GM19035 (cell line): ENCODE measurements at regions not wholly inside any gene's neighbourhood (a gene's known extent, or its start where the extent isn't known, plus 50 kb on each side); places are given as distances from the start of the nearest gene placed in this dataset.
"Not testable (repeated sequence)": the region's sequence is repeated elsewhere in the genome, so short reads cannot be mapped to it uniquely, and the experiment has no call there.

Experiments used
- ATAC-seq: cut with Tn5 transposase; IDR thresholded peaks from one replicate; pipeline ENCODE4 v1.9.1; 2021; ENCODE audit not compliant: unreplicated experiment

GRCh38 chr4:145298885-145299284 lies 118.5 kb upstream of the OTUD4 start:
- ATAC-seq, result peak; percentile 26

- no peak for ATAC-seq
Observed at GRCh38 chr4:145297556-145297955, 117.2 kb upstream of the OTUD4 start.

GRCh38 chr4:145295547-145295946 lies 115.2 kb upstream of the OTUD4 start:
- ATAC-seq, result no peak

DNA sequence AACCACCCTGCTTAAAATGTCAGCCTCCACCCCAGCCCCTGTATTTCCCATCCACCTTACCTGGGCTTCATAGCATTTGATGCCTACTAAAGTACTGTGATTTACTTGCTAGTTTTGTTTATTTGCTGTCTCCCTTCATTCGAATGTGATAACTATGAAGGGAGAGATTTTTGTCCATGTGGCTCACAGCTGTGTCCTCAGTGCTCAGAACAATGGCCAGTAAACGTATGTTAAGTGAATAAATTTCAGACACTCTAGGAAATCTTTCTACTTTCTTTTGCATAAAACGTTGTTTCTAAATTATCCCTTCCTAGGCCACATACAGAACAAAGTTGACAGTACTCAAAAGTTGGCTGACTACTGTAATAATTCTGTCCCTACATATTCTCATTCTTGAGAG lies 114.7 kb upstream of the OTUD4 start:
- no peak for ATAC-seq

GRCh38 chr4:145293658-145294057 lies 113.3 kb upstream of the OTUD4 start:
- no peak for ATAC-seq

- ATAC-seq, result no peak
Observed at GRCh38 chr4:145290955-145291354, 110.6 kb upstream of the OTUD4 start.

DNA sequence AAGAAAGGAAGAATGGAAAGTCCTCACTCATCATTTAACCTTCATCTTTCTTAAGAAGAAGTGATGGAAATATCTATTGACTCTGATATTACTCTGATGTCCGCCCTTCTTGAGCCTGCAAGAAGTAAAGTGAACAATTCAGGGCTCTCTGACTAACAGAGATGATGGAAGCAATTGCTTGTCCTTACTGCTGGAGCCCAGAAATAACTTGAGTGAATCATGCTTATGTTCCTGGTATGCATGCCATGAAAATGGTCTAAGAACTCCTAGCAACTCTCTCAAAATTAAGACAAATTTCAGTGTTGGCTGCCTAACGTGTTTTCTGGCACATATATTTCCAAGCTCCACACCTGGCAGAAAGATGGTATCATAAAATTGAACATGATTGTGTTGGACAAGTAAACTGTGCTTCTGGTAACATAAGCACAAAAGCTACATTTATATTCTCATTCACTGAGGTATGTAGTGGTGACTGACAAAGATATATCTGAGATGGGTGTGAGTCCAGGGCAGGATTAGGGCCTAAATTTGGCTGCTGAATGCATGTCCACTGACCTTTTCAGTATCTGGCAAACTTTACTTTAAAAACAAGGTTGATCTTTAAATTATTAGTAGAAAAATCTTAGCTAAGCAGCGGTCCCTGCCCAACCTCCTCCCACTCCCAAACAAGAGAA lies 109.2 kb upstream of the OTUD4 start:
- no peak for ATAC-seq

DNA sequence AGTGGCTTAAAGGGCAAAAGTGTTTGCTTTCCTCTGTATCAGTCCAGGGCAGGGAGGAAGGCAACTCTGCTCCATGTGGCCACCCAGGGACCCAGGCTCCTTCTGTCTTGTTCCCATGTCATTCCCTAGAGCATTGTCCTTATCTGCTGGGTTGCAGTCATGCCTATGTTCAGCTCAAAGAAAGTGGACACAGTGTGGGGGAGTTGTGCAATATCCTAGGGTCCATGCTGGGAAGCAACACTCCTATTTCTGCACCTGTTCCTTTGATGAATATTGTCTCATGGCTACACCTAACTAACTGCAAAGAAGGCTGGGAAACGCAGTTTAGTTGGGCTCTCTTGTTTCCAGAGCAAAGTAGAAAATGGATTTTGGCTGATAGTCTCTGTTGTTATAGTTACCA lies 107.0 kb upstream of the OTUD4 start:
- no peak for ATAC-seq

DNA sequence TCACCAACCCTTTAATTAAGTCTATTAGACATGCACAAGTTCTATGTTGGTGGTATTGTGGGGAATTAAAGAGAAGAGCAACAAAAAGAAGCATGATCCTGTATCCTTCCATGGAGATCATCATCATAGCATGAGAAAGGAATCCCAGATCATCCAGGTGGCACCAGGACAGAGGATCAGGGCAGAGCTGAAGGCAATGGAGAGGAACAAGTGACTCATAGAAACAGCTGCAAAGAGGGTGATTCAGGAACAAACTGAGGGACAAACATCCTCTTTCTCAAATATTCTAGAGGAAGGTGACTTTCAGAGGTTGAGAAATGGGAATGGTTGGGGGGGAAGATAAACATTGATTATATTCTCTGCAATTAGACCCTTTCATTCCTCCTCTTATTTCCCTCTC lies 105.5 kb upstream of the OTUD4 start:
- no peak for ATAC-seq

- no peak for ATAC-seq
Observed at GRCh38 chr4:145283909-145284308, 103.5 kb upstream of the OTUD4 start.

DNA sequence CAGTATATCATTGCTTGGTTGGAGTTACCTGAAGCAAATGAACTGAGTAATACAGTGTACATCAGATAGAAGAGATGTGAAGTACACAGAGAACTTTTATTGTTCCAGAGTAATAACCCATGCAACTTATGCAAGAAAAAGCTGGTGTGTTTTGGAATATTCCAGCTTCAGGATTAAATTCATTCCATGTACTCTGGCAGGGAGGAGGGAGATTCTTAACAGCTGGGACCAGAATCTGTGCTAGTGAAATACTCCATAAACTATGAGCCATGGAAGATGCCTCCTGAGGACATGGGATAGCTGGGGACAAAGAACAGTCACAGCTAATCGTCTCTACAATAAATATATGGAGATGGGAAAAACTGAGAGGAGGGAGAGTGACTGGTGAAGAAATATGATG lies 101.6 kb upstream of the OTUD4 start:
- ATAC-seq, result no peak

DNA sequence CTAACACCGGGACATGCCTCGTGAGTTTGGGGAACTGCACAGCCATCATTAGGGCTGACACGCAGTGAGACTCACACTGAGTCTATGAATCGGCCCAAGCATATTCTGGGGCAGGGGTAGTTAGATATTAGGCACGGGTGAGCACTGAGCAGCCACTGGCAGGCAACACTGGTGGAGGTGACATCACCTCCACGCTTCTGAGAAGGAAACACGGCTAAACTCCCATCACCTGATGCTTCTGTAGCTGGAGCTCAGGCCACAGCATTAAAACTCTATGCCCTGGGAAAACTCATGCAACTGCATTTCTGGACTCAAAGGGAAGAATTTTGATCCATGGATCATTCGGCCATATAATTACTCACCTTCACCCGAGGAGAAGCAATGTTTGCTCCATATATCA lies 100.8 kb upstream of the OTUD4 start:
- ATAC-seq, result no peak

DNA sequence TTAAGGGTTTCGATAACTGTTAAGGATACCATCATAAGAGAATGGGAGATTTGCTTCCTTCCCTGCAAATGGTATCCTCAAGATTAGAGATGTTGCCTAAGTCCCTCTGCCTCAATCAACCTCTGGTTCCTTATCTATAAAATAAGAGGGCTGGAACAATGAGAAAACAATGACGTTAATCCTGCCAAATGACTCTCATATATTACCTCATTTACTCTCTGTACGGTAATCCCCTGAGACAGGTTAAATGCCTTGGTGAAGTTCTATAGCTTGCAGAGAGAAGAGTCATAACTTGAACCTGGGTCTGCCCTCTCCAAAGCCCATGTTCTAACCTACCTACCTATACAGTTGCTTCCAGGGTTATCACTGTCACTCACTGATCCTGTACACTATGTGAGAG lies 100.2 kb upstream of the OTUD4 start:
- ATAC-seq, result no peak

- no peak for ATAC-seq
Observed at GRCh38 chr4:145279122-145279960, 99.0 kb upstream of the OTUD4 start.

DNA sequence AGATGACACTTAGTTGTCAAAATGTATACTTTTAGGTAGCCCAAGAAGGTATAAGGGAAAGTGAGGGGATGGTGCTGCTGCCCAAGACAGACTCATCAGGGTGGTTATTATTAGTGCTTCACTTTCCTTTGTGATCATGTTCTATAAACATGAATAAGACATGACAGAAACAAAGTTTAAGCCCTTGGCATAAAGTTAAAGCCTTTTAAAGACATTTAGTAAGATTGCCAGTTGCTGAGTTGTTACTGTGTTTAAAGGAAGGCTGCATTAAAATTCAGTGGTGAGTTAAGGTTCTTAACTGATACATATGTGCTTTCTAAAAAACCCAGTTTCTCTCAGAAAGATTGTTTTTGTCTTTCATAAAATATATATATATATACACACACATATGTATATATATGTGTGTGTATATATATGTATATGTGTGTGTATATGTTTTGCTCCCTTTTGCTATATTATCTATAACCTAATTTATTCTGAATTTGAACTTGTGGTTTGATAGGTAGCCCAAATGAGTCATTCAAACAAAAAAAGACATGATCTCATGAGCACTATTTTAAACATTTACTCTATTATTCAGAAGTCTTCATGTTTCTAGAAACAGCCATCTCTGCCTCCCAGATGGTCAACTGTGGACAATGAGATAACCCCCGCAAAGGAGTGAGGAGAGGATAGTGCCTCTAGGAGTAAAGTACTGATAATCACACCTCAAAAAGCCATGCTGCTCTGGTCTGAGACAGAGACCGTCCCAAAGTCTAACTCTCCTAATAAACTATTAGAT lies 98.1 kb upstream of the OTUD4 start:
- no peak for ATAC-seq

DNA sequence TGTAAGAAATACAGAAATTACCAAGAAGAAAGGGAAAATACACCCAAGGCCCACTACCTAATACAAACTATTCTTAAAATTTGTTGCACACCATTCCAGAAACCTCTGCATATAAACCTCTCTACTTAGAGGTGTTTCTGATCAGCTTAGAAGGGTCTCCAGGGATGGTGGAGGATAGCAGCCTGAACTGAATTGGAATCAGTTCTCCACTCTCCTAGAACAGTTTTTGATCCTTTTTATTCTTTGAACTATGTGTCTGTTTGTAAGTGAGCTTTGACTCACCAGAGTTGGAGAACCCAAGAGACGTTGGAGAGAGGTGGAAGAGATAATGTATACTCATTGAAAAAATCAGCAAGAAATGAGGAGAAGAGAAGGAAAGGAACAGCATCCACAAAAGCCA lies 96.6 kb upstream of the OTUD4 start:
- ATAC-seq, result no peak

DNA sequence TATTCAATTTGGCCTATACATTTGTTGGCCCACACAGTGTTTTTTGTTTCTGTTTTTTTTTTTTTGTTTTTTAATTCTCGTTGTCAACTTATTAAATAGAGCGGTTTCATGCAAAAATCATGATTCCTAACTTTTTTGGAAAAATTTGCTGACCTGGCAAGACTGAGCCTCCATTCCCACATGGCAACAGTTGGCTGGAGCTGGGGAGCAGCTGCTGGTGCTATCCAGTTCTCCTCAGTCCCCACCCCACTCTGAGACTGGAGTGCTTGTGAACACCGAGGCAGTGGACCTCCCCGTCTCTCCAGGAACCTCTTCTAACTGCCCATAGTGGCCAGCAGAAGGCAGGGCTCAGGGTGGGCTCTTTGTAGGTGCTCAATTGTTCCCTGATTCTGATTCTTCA lies 95.7 kb upstream of the OTUD4 start:
- no peak for ATAC-seq

GRCh38 chr4:145271194-145271593 lies 90.8 kb upstream of the OTUD4 start:
- ATAC-seq, result no peak

- no peak for ATAC-seq
Observed at GRCh38 chr4:145266881-145267280, 86.5 kb upstream of the OTUD4 start.

DNA sequence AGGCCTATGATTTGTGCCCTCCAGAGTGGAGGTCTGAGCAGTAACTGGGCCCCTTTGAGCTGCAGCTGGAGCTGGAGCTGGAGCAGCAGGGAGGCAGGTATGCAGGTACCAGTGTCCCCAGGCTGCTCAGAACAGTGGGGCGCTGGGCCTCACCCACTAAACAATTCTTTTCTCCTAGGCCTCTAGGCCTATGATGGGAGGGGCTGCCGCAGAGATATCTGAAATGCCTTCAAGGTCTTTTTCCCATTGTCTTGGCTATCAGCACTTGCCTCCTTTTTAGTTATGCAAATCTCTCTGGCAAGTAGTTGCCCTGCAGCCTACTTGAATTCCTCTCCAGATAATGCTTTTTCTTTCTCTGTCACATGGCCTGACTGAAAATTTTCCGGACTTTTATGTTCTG lies 79.7 kb upstream of the OTUD4 start:
- ATAC-seq, result no peak

GRCh38 chr4:145255311-145255710 lies 74.9 kb upstream of the OTUD4 start:
- ATAC-seq, result not testable (repeated sequence)

DNA sequence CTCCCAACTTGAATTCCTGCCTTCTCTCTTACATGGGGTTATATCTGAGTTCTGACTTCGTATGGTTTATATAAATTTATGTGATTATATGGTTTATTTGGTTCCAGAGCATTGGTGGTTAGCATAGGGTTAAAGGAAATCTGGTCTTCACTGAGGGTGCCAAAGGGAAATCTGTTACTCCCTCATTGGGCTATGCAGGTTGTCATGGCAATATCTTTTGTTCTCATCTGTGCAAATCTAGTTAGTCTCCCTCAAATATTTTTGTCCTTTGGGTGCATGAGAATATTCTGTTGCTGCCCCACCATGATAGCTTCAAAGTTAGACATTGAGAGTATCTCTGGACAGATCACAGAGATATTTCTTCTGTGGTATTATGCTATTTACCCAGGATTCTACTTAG lies 71.8 kb upstream of the OTUD4 start:
- no peak for ATAC-seq
